H1 (cell line): ENCODE measurements at regions not wholly inside any gene's neighbourhood (a gene's known extent, or its start where the extent isn't known, plus 50 kb on each side); places are given as distances from the start of the nearest gene placed in this dataset.

Experiments used
- BACH1 ChIP-seq: IDR thresholded peaks from 2 replicates; pipeline ENCODE4 v1.6.1; 2012; ENCODE audit warnings: low read length, improper control_type of control experiment
- CREB1 ChIP-seq: IDR thresholded peaks from 2 replicates; pipeline ENCODE4 v1.6.1; 2012; ENCODE audit warnings: inconsistent platforms
- EGR1 ChIP-seq: IDR thresholded peaks from 2 replicates; pipeline ENCODE4 v1.6.1; 2011; ENCODE audit warnings: low read depth, low read length, borderline replicate concordance
- EP300 ChIP-seq, 2 experiments: IDR thresholded peaks; 1 replicate in 1 of 2; 2 replicates in 1 of 2; pipeline ENCODE4 v1.6.1; 2011 to 2012; ENCODE audit warnings: low read depth in 2 of 2, low read length in 2 of 2, mild to moderate bottlenecking in 2 of 2, borderline replicate concordance in 1 of 2, inconsistent platforms in 1 of 2, moderate library complexity in 1 of 2
- EZH2 ChIP-seq: fragments of 200-600 bp; sonication (generic); IDR thresholded peaks from 2 replicates; pipeline ENCODE4 v1.7.1; 2012; ENCODE audit warnings: low read depth, mild to moderate bottlenecking, moderate library complexity, low read length, inconsistent platforms; ENCODE audit not compliant: severe bottlenecking
- JUN ChIP-seq: IDR thresholded peaks from 2 replicates; pipeline ENCODE4 v1.6.1; 2011; ENCODE audit warnings: low read depth, mild to moderate bottlenecking, improper control_type of control experiment, low read length
- JUND ChIP-seq: IDR thresholded peaks from 2 replicates; pipeline ENCODE4 v1.6.1; 2011; ENCODE audit warnings: mild to moderate bottlenecking, improper control_type of control experiment, low read length
- KDM1A ChIP-seq: fragments of 200-600, 300-600 bp; sonication (generic); IDR thresholded peaks from 2 replicates; pipeline ENCODE4 v1.7.1; 2016; ENCODE audit warnings: mild to moderate bottlenecking, low read length, borderline replicate concordance
- KDM5A ChIP-seq: fragments of 200-600 bp; IDR thresholded peaks from 2 replicates; pipeline ENCODE4 v1.7.1; 2012; ENCODE audit warnings: mild to moderate bottlenecking, low read length, inconsistent platforms, mixed read lengths
- SP1 ChIP-seq: IDR thresholded peaks from 2 replicates; pipeline ENCODE4 v1.6.1; 2011; ENCODE audit warnings: low read depth, low read length
- TAF1 ChIP-seq: IDR thresholded peaks from 2 replicates; pipeline ENCODE4 v1.6.1; 2011; ENCODE audit warnings: mild to moderate bottlenecking, low read depth, low read length
- TF ChIP-seq, protein P1 (sequence below), 3 experiments: IDR thresholded peaks; 1 replicate in 2 of 3; 2 replicates in 1 of 3; pipeline versions ENCODE4 v1.5.1 to v1.6.1; 2011; ENCODE audit warnings: low read length in 3 of 3, mild to moderate bottlenecking in 3 of 3, inconsistent platforms in 2 of 3, low read depth in 1 of 3, moderate library complexity in 1 of 3; ENCODE audit not compliant: insufficient read depth in 1 of 3; ENCODE audit errors: control extremely low read depth in 1 of 3
- TF ChIP-seq, protein P2 (sequence below): IDR thresholded peaks from 2 replicates; pipeline ENCODE4 v1.6.1; 2012; ENCODE audit warnings: inconsistent platforms
- TF ChIP-seq, protein P3 (sequence below): IDR thresholded peaks from 2 replicates; pipeline ENCODE4 v1.6.1; 2011; ENCODE audit warnings: low read depth, mild to moderate bottlenecking, low read length; ENCODE audit not compliant: insufficient read depth

DNA sequence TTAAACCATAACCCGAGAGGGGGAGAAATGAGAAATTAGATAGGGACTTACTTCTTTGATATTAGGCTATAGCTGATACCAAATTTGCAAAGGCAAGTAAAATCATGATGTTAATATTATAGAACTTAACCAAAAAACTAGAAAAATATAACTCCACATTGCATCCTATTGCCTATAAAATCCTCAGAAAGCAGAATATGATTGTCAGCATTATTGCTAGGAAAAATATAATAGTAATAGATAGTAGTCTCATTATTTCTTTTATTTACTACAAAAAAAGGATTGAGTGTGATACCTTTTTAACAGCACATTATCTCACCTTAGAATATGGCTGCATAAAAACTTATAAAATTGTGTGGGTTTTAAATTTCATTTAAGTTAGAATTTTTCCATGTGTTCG is 206.5 kb upstream of the CDIN1 start:
- TF ChIP-seq, protein P1, sequence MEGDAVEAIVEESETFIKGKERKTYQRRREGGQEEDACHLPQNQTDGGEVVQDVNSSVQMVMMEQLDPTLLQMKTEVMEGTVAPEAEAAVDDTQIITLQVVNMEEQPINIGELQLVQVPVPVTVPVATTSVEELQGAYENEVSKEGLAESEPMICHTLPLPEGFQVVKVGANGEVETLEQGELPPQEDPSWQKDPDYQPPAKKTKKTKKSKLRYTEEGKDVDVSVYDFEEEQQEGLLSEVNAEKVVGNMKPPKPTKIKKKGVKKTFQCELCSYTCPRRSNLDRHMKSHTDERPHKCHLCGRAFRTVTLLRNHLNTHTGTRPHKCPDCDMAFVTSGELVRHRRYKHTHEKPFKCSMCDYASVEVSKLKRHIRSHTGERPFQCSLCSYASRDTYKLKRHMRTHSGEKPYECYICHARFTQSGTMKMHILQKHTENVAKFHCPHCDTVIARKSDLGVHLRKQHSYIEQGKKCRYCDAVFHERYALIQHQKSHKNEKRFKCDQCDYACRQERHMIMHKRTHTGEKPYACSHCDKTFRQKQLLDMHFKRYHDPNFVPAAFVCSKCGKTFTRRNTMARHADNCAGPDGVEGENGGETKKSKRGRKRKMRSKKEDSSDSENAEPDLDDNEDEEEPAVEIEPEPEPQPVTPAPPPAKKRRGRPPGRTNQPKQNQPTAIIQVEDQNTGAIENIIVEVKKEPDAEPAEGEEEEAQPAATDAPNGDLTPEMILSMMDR (IDR thresholded peaks at IDR 0.05; ENCODE audit: control extremely low read depth in 1 of 3, insufficient read depth in 1 of 3, low read depth in 1 of 3, low read length in 3 of 3) = no peak
- TF ChIP-seq, protein P2, sequence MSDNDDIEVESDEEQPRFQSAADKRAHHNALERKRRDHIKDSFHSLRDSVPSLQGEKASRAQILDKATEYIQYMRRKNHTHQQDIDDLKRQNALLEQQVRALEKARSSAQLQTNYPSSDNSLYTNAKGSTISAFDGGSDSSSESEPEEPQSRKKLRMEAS = no peak
- TF ChIP-seq, protein P3, sequence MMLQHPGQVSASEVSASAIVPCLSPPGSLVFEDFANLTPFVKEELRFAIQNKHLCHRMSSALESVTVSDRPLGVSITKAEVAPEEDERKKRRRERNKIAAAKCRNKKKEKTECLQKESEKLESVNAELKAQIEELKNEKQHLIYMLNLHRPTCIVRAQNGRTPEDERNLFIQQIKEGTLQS = no peak
- no peak for TF ChIP-seq JUND
- no peak for TF ChIP-seq EP300 (IDR thresholded peaks at IDR 0.05; ENCODE audit: borderline replicate concordance in 1 of 2, low read depth in 2 of 2, low read length in 2 of 2)
- TF ChIP-seq EZH2 = no peak
- no peak for TF ChIP-seq CREB1
- TF ChIP-seq EGR1 = no peak
- TF ChIP-seq TAF1 = no peak
- no peak for TF ChIP-seq BACH1
- no peak for TF ChIP-seq KDM1A
- no peak for TF ChIP-seq JUN
- TF ChIP-seq SP1 = no peak
- TF ChIP-seq KDM5A = no peak
